ENCODE measurements at regions not wholly inside any gene's neighbourhood (a gene's known extent, or its start where the extent isn't known, plus 50 kb on each side); places are given as distances from the start of the nearest gene placed in this dataset.
"Not testable (repeated sequence)": the region's sequence is repeated elsewhere in the genome, so short reads cannot be mapped to it uniquely, and the experiment has no call there.

GRCh38 chr9:32172256-32172655 is 212.2 kb upstream of the ACO1 start:
- DNase-seq, result no peak

DNA sequence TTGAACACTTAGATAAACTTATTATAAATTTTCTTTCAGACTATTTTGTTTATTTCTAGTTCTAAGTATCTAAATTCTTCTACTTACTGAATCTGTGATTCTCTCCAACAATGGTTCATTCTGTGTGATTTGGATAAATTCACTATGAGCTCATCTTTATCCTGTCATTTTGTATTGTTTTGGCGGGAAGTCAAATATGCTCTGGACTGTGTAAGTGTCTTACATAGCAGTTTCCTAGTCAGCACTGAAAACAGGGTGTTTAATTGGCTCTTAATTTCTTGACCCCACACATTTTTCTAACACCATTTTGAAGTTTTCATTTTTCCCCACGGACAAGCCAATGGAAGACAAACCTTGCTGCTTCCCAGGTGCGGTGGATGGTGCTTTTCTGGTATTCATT is 207.0 kb upstream of the ACO1 start:
- DNase-seq, result peak in 1 of 58 donors; percentile 12

DNA sequence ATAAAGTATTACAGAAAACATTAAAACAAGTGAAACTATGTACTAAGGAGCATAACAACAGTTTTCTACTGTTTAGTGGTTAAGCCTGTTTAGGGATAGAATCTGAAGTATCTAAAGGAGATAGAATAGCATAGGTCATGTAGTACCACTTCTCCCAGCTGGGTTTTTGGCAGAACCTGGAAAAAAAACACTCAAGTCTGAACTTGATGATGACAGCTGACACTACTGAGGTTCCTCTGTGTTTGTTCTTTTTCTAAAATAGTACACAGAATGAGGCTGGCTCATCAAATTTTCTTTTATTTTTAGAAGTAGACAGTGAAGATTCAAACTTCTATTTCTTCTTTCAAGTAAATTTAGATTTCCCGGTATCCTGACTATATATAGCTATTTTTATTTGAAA is 203.8 kb upstream of the ACO1 start:
- DNase-seq, result no peak

DNA sequence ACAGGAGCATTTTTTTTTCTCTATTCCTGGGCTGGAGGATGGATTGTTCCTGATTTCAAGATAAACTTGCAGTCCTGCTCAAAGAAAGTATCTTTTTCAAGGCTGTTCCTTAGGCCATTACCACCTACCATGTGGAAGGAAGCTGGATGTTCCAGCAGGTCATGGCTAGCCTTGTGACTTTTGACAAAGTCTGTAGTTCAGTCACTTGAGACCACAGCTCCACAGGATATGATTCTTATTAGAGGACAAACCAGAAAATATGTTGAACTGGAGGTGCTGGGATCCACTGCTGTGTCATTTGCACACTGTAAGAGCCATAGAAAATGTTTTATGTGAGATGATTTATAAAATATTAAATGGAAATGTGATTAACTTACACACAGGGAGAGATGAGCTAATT is 184.2 kb upstream of the ACO1 start:
- no peak for DNase-seq

- no peak for DNase-seq
Measured at GRCh38 chr9:32200896-32201295, 183.5 kb upstream of the ACO1 start.

GRCh38 chr9:32209164-32209563 is 175.3 kb upstream of the ACO1 start:
- DNase-seq, result not testable (repeated sequence)

DNA sequence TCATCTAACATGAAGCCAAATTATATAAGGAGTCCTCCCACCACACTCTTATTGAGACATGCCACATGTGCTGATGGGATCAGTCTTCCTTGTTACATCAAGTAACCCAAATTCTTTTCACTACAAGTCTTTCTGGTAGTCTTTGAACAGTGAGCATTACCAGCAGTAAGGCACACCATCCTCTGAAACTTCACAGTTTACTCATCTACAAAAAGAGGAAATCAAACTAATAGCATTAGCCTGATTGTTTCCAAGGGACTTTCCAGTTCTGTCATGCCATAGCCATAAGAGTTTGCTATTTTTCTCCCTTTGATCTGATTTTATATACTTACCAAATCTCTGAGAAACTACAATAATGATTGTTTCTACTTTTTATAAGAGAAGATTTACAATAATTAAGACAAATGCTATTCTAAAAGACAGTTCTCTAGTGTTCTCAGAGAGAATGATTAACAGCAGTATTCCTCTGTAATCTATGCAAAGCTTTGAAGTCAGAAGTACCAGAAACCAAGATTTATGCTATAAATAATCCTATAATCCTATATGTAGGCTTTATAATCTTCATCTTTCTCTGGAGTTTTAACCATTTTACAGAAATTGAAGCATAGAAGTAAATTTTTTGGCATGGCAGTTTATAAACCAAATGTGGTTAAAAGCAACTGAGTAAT is 166.2 kb upstream of the ACO1 start:
- no peak for DNase-seq

DNA sequence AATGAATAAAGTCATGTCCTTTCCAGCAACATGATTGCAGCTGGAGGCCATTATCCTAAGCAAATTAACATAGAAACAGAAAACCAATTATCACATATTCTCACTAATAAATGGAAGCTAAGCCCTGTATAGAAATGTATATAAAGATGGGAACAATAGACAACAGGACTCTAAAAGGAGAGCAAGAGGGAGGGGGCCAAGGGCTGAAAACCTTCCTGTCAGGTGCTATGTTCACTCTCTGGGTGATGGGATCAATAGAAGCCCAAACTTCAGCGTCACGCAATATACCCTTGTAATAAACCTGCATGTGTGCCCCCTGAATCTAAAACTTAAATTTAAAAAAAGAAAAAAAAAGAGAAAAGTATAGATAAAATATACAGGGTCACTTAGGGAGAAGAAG is 163.7 kb upstream of the ACO1 start:
- no peak for DNase-seq

DNA sequence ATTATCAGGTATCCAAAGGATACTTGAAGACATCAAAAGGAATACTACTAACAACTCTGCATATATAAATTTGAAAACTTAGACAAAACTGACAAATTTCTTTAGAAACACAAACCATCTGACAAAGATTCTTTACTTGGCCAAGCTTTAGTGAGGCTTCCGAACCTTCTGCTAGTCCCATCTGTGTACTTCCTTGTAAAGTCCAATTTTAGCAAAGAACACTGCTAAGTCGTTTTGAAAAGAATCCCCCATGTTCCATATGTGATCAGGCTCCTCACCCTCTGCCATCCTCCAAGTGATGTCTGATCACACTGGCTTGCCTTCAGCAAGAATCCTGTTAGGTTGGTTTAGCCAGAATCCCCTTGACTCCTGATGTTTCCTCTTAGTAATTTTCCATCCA is 150.0 kb upstream of the ACO1 start:
- peak in 4 of 58 donors; percentile 1 to 34 (median 16) for DNase-seq

DNA sequence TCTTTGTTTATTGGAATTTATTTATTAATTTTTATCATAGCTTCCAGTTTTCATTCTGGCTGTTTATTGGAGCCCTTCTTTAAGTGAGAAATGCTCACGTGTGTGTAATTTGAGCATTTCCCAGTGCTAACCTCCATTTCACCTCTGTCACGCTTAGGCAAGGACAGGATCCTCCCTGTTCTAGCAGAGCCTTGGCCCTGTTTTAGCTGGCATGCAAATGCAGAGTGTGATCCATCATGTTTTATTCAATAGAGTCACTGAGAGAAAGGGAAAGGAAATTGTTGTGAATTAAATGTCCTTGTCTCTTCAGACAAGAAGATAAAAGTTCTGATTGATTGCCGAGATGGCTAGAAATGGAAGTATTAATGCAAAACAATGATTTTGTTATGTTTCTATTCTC is 137.3 kb upstream of the ACO1 start:
- peak in 10 of 58 donors; percentile 0 to 39 (median 4) for DNase-seq

- DNase-seq, result no peak
Measured at GRCh38 chr9:32248189-32248712, 136.2 kb upstream of the ACO1 start.

GRCh38 chr9:32251539-32251938 is 132.9 kb upstream of the ACO1 start:
- DNase-seq, result peak in 42 of 58 donors; percentile 1 to 72 (median 21)

DNA sequence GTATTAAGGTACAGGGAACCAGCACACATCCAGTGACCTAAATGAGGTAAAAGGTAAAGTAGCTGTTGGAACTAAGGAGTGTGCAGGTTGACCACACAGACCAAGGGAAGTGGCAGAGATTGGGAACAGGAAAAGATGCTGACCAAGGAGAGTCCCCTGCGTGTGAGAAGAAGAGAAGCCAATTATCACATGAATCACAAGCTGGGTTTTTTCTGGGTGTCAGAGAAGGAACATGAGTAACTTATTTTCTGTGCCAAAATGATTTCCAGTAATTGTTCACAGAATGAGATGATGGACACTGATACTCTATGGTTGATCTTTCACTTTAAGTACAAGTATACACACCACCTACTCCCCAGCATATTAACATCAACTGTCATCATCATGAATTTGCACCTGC is 130.7 kb upstream of the ACO1 start:
- DNase-seq, result no peak

DNA sequence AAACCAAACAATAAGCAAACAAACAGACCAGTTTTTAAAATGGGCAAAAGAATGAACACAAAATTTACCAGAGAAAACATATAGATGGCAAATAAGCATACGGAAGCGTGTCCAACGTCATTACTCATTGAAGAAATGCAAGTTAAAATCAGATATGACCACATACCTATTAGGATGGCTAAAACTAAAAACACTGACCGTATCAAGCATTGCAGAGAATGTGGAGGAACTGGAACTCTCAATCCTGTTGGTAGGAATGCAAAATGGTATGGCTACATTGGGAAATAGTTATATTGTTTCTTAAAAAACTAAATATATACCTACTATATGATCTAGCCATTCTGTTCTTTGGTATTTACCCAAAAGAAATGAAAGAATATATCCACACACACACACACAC is 129.4 kb upstream of the ACO1 start:
- no peak for DNase-seq

DNA sequence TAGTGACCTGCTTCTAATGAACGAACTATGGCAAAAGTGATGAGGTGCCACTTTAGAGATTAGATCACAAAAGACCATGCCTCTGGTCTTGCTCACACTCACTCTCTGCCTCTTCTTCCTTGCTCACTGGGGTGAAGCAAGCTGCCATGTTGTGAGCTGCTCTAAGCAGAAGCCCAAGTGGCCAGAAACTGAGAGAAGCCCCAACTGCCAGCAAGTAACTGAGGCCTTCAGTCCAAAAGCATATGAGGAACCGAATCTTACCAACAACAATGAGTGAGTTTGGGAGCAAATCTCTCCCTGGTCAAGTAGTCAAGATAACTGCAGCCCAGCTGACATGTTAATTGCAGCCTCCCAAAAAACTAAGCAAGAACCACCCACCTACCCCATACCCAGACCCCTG is 126.0 kb upstream of the ACO1 start:
- no peak for DNase-seq

DNA sequence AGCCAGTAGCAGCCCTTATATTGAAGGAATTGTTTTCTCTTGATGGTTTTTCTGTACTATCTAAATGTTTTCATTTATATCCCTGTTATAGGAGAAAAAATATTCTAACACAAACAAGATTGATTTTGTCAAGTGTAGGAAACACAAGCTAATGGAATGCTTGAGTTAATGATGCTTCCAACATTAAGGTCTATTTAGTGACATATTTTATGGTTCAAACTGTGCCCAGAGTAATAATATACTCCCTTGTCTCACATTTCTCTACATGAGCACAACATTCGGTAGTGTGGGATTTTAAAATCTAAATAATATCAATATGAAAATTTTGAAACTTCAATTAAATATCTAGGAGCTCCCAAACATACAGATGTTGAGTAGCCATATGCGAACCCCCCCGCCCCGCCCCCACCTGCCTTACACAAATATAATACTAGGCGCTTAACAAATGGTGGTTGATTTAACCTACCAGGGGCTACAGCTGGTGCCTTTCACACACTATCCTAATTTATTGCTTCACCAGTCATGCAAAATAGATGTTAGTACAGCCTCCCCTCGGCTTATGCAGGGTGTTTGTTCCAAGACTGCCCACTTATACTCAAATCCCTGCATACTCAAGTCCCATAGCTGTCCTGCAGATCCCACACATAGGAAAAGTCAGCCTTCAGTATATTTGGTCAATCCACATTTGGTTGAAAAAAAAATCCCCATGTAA is 124.1 kb upstream of the ACO1 start:
- no peak for DNase-seq

- DNase-seq, result peak in 1 of 58 donors; percentile 0
Measured at GRCh38 chr9:32264170-32264864, 120.1 kb upstream of the ACO1 start.

GRCh38 chr9:32265037-32265436 is 119.4 kb upstream of the ACO1 start:
- no peak for DNase-seq

DNA sequence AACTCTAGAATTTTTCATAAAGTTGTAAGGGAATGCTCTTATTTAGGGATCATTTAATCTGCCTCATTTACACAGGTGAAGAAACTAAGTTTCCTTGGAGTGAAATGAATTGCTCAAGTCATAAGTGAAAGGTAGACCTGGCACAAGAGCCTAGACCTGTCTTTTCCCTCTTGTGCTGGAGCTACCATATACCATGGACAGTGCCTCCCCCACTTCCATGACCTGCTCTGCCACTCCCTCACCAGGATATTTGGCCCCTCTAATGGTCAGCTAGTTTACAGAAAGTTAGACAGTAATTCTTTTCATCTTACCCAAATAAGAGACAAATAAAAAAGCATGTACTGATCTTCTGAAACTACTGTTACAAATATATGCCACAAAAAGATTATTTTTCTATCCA is 105.5 kb upstream of the ACO1 start:
- DNase-seq, result no peak

DNA sequence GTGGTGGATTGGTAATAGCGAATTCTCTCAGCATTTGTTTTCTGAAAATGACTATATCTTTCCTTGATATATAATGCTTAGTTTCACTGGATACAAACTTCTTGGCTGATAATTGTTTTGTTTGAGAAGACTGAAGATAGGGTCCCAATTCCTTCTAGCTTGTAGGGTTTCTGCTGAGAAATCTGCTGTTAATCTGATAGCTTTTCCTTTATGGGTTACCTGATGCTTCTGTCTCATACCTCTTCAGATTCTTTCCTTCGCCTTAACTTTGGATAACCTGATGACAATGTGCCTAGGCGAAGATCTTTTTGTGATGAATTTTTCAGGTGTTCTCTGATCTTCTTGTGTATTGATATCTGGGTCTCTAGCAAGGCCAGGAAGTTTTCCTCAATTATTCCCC is 94.7 kb upstream of the ACO1 start:
- DNase-seq, result no peak

GRCh38 chr9:32291370-32291769 is 93.1 kb upstream of the ACO1 start:
- DNase-seq, result no peak

DNA sequence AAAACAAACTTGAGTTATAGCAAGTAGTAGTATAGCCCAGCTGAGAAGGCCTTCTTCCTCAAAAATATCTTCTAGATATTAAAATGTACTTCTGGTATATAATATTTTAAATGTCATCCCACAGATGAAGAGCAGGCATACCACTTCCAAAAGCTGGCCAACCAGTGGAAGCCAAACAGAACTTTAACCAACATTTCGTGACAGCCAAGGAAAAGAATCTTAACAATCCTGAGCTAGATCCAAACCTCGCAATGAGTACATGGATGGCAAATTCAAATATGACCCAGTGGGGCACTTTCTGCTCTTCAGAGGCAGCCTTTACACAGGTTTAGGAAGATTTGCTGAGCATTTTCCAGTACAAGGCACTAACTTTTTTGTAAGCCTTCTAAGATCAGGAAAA is 91.8 kb upstream of the ACO1 start:
- no peak for DNase-seq
